ENCODE measurements at regions not wholly inside any gene's neighbourhood (a gene's known extent, or its start where the extent isn't known, plus 50 kb on each side); places are given as distances from the start of the nearest gene placed in this dataset.
A peak's percentile ranks its signal among the peaks of the same experiment; 100 is the strongest.

DNA sequence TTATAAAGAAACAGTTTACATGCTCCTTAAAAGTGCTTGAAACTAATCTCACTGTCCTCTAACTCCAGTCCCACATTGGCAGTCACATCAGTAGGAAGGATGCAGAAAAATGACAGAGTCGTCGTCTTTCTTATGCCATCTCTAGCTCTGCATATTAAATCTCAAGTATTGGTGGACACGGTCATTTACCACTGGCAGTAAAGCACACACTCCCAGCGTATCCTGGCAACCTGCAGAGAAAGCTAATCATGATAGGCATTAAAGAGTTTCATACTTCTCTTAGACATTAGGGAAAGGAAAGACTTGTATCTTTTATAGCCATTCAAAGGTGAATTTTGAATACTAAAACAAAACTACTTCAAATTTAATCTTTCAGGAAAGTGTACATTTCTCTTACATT lies 202.0 kb upstream of the COBL start:
- DNase-seq (ENCODE audit: low spot score) = no peak

DNA sequence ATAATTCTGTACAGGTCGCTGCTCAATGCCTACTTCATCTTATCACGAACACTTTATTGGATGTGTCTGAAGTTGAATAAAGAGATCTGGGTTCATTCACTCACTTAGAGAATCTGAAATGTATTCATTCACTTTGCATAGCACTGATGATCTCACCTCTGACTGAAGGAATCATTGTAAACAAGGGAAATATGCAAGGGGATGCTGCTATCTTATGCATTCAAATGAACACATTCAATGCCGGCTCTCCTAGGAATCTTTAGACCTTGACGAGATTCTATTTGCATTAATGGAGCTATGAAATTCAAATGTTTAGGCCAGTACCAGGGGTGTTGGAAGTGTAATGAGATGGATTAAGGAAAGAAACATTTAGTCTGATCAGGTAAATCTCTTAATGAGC lies 200.6 kb upstream of the COBL start:
- DNase-seq (ENCODE audit: low spot score) = no peak

DNA sequence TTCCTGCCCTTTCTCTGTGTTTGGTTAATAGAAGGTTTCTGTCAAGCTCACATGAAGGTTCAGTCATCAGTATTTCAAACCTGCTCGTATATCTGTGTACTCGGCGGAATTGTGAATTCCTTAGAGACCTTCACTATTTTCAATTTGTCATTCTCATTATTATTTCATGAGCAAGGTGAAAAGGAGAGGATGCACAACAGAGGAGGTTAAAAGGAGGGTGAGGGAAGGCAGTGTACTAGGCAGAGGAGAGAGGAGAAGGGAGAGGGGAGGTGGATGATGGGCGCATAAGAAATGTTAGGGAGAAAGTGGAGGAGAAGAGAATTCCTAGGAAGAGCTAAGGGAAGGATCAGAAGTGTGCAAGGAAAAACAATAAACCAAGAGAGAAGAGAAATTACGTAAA lies 185.0 kb upstream of the COBL start:
- no peak for DNase-seq (ENCODE audit: low spot score)

DNA sequence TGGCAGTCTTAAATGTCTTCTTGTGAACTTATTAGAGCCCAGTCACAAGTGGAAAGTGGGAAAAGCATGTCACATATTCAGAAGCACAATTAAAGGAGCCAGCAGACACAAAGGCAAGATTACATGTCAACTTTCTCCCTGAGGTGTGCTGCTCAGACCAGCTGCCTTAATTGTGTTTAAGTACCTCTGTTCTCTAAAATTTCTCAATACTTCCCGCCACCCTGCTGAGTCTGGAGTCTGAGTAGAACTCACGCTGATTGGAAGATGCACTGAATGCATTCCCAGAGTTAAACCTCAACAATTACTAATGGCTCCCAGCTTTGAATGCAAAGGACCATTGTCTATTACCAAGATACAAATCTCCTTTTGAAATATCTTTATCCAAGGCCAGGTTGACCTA lies 166.4 kb upstream of the COBL start:
- DNase-seq (ENCODE audit: low spot score) = no peak

DNA sequence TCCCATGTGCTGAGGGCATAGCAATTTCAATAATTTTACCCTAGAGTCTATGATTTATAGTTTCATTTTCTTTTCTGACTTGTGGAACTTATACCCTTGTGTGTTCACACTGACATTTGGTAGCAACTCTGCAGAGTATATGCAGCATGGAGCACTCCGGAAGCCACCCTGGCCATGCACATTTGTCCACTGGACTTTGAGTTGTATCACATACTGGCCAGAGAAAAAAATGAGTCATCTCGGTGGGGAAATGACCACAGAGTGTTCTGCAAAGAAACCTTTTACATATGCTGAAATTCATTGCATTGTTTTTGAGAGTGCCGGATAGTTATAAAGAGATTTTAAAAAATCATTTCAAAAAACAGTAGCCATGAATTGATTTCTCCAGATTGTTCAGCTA lies 164.8 kb upstream of the COBL start:
- no peak for DNase-seq (ENCODE audit: low spot score)

DNA sequence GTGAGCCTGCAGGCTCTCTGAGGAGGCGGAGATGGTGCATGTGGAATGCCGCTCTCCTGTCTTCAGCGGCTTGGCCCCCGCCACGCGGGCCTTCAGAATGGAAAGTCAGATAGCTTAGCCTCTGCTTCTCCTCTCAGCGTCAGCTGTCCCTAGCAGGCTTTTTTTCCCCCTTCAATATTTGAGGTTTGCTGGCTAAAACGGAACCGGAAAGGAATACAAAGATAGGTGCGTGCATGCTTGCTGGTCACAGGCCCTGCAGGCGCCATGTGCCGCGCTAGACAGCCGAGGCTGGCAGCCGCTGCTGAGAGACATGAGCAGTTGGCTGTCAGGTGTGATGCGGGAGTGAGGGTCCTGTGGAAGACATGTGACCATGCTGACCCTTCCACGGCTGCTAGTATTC lies 161.2 kb upstream of the COBL start:
- no peak for DNase-seq (ENCODE audit: low spot score)

DNA sequence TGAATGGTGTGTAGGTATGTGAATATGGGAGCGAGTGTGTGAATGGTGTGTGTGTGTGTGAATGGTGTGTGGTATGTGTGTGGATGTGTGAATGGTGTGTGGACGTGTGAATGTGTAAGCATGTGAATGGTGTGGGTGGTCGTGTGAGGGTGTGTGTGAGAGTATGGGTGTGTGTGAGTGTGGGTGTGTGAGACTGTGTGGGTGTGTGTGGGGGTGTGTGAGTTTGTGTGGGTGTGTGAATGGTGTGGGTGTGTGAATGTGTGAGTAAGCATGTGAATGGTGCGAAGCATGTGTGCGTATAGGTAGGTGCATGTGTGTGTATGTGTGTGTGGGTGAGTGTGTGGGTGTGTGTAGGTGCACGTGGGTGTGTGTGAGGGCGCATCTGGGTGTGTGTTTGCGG lies 160.7 kb upstream of the COBL start:
- DNase-seq (ENCODE audit: low spot score) = no peak

DNA sequence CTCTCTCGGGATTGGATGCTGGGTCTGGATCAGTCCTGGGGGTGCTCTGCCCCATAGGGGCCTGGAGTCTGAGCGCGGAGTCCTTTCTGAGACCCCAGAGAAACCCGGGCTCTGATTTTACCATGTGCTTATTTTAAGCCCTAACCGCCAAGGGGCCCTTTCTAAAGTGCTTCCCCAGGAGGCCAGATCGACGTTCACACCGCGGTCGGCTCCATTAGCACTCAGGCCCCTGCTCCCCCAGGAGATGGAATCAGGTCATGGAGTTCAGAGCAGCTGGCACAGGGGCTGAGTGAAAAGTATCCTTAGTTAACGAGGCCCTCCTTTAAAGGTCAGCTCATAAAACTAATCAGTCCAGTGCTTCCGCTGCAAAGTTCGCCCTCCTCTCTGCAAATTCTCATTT lies 159.4 kb upstream of the COBL start:
- no peak for DNase-seq (ENCODE audit: low spot score)

DNA sequence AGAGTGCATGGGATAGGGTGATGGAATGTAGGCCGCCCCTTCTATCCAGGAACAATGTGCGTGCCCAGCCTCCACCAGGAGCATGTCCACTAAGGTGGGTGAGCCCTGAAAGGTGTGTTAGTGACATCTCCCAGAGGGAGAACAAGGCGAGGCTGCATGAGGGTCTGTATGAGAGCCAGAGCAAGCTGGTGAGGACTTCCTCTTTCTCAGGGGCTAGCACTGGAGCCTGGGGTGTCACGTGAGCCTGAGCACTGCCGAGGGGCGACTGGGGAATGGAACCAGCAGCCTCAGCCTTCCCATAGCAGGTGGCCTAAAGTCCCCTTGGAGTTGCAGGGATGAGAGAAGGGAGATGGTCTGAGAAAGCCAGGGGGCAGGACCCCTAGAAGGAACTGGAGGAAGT lies 156.3 kb upstream of the COBL start:
- no peak for DNase-seq (ENCODE audit: low spot score)

DNA sequence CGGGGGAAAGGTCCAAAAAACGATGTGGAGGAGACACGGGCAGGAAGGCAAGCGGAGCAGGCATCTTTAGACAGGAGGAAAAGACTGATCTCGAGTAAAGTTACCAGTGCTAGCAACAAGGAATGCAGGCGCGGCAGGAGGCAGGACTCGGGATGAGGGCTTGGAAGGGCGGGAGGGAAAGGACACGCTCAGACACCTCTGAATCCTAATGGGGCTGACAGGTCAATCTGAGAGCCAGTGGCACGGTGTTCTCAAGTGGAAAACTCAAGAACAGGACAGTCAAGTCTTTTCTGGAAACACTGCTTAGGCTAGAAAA lies 155.3 kb upstream of the COBL start:
- DNase-seq (ENCODE audit: low spot score) = no peak

DNA sequence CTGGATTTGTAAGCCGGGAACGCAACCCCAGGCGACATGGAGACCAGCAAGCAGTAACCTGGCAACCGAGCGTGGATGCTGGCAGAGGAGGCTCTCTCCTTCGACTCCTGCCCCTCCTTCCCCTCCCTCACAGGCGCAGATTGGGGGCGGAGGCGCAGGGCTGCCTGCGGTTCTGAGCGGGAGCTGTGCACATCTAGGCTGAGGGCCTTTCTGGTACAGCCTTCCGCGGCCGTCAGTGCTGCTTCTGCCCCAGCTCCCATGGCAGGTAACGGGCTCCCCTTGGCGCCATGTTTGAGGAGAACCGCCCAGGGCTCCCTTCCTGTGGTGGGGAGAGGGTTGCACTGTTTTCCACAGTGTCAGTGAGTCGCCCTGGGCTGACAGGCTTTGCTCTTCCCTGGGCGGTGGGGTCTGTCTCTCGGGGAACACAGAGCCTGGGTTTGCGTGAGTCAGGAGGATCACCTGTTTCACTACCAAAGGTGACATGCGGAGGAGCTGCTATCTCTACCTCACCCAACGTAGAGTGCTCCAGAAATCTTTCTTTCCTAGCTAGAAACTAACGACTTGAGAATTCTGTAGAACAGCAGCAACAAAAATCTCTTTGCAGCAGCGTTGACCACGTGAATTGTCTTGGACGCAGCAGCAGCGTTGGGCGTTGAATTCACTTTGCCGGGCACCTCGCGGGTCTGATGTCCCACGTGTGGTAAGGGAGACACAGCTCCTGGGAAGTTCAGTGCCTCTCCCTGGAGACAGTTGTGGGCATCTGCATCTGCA lies 154.8 kb upstream of the COBL start:
- no peak for DNase-seq (ENCODE audit: low spot score)

DNA sequence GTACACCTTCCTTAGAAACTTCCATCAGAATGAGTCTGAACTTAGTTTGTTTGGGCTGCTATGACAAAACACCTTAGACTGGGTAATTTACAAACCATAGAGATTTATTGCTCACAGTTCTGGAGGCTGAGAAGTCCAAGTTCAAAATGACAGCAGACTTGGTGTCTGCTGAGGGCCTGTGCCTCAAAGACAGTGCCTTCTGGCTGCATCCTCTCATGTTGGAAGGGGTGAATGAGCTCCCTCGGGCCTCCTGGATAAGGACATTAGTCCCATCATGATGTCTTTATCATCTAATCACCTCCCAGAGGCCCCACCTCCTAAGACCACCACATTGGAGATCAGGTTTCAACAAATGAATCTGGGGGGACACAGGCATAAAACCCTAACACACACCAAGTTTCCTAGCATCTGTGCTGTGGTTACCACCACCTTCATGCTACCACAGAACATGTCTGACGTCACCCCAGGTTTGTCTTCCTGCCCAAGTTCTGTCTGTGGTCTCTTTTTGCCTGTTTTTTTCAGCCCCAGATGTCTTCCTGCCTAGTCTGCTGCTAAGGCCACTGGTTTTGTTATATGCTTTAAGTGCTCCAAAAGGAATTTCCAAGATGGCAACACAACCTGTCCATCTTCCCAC lies 150.9 kb upstream of the COBL start:
- peak; percentile 0 for DNase-seq (ENCODE audit: low spot score)

DNA sequence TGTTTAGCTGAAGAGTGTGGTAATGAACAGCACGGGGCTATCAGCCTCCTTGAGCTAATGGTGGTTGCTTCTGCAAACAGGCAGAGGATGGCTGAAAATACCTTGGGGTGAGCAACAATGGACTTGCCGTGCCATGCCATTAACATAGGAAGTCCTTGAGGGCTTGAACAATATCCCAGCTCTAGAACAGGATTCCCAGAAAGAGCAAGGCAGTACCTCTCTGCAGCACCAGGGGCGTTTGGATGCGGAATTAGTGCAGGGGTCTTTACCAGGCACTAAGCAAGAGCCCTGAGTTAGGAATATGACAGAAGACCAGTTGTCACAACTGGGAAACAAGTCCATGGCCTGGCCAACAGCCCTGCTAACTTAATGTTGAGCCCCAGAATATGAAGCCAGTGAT lies 143.2 kb upstream of the COBL start:
- DNase-seq (ENCODE audit: low spot score) = no peak

DNA sequence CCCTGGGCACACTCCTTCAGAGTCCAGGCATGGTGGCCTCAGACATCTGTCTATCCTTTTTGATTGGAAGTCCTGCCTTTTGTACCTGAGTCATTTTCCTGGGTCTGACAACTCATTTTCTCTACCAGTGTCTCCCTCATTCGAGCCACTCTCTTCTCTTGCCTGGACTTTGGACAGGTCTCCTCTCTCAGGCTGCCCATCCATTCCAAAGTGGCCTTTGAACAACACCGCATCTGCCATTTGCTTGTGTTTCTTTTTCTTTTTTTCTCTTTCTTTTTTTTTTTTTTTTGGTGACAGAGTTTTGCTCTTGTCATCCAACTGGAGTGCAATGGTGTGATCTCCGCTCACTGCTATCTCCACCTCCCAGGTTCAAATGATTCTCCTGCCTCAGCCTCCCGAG lies 142.1 kb upstream of the COBL start:
- no peak for DNase-seq (ENCODE audit: low spot score)

DNA sequence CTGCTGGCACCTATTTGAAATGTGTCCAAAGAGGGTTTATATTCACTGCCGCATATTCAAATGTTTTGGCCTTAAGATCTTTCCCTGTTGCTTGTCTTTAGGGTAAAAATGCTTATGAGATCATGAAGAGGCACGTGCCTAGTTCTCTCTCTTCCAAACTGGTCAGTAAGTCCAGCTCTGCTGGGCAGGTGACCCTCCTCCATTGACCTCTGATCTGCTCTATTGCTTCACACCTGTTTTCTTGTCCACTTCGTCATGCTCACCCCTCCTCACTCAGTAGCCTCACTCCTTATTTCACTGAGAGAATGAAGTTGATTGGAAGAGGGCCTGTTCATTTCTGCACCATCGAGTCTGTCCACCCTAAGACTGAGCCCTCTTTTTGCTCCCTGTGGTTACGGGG lies 140.5 kb upstream of the COBL start:
- DNase-seq (ENCODE audit: low spot score) = no peak

DNA sequence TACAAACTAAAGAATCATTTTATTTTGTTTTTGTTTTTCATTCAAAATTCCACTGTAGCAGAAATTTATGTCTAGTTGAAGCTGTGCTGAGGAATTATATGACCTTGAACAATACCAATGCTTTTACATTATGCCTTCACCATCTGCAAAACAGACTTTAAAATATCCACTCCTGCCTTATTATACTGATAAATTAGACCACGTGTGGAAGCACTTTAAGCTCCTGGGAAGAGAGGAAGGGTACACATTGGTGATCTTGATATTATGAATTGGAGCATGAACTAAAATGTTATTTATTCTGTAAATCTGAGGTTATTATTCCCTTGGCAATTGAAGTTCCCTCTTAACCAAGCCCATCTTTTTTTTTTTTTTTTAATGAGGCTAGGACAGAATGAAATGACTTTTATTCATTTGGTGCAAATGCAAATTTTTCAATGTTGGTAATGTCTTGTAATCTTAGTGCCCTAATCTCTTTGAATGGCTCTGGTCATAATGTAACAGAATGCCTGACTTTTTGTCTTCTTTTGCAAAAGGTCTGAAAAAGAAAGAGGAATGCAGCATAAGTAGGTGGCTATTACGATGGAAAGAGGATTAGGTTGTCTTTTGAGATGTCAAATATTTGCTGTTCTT lies 139.9 kb upstream of the COBL start:
- no peak for DNase-seq (ENCODE audit: low spot score)

DNA sequence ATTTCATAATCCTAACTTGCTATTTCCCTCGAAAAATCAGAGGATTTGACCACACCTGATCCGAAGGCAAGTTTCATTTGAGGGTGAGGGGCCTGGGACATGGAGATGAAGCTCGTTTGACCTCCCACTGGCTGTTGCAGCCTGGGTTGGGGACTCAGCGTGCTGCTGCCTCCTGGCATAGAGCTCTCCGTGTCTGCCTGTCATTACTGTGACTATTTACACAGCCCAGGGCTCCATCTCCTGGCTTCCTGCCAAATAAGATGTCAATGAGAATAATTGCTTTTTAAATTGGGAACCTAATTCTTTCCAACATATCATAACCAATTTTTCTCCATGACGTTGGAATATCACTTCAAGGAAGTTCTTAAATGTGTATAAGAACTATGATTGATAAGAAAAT lies 139.3 kb upstream of the COBL start:
- DNase-seq (ENCODE audit: low spot score) = no peak

DNA sequence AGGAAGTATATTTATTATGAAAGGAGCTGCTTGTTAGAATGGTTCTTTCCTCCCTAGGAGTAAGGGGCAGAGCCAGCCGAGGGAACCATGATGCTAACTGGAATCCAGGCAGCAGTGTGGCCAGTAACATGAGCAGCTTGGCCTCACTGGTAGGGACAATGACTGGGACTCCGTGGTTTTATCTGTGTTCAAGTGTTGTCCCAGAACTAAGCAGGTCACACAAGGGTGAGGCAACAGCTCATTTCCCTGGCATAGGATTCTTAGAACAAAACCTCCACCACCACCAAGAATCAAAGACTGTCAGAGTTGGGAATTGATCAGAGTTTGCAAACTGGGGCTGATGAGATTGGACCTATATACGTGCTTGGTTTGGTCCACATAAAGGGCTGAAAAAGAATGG lies 138.9 kb upstream of the COBL start:
- DNase-seq (ENCODE audit: low spot score) = no peak

DNA sequence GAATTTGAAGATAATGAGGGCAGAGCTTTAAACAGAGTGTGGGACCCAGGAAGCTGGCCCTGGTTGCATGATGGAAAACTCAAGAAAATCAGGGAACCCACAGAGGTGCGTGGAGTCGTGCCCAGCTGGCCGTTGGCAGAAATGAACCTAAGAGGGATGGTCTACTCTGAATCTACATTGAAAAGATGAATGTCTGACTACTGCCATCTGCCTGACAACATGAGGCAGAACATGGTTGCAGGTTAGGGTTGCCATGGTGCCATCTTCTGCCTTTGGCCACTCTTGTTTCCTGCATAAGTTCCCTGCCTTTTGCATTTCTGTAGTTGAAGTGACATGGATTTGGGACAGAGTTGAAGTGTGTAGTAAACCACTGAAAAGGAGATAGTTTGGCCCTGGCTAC lies 138.5 kb upstream of the COBL start:
- DNase-seq (ENCODE audit: low spot score) = no peak

DNA sequence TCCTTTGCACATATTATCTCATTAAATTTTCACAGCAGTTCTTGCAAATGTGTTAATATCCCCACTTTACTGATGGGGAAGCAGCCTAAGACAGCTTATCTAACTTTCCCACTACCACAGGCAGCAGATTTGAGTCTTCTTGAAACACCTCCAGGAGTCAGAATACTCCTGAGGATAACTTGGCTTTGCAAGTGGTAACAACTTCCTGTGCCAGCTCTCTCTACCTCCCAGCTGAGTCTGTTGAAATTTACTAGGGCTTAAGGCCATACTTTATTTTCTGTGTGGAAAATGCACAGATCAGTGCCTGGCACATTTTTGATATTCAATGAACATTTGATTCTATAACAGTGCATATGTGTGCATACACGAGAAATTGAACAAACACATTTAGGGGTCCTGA lies 136.1 kb upstream of the COBL start:
- no peak for DNase-seq (ENCODE audit: low spot score)

DNA sequence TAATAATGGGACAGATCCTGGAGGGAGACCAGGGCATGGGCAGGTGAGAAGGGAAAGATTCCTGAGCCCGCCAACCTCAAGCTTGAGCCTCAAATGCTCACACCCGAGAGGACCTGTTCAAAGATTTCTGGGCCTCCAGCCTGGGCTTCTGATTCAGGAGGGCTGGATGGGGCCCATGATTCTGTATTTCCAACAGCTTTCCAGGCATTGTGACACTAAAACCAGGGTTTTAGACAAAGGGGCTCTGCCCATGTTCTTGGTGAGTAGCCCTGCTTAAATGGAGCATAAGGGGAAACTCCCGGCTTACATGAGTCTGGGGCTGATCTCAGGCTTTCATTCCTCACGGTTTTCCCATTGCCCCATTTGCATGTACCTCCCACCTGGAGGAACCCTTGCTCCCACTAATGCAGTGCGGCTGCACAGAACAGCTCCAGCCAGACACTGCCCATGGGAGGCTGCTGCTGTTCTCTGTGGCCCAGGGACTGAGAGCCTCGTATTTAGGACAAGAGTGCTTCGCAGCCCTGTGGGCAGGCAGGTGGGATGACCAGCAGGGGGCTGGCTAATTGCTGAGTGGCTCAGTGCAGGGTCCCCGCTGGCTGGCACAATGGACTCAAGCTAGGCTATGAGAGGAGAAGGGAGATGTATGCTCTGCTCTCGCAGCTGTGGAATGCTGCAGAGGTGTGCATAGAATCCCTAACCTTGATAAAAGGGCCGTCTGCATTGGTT lies 135.3 kb upstream of the COBL start:
- no peak for DNase-seq (ENCODE audit: low spot score)

DNA sequence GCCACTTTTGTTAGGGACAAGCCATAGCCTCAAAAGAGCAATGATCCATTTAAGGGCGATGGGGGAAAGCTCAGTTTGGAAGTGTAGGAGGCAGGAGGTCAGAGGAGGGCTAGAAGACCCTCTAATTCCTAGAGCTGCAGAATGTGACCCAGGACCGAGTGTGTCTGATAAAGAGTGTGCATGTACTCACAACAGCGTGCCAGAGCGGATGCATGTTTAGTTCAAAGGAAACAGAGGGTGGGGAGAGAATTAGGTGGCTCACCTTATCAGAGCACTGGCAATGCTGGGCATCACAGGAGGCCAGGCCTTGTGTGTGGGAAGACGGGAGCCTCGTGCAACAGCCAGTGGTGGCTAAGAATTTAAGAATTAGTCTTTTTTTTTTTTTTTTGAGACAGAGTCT lies 133.9 kb upstream of the COBL start:
- DNase-seq (ENCODE audit: low spot score) = no peak

DNA sequence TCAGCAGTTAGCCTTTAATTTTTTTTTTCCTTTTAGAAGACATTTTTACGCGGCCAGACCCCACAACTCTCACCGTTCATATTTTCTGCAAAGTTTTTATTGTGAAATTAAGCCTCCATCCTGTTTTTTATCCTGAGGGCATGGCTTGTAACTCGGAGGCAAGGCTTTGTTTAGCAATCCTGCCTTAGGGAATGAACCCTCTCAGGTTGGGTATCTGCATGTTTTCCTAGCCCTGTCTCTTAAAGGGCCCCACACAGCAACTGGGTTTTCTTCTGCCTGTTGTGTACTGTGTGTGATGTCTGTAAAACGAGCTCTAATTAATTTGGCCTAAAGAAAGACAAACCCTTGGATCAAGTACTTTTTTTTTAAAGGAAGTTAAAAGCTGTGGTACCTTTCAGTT lies 130.2 kb upstream of the COBL start:
- no peak for DNase-seq (ENCODE audit: low spot score)
